GM06990 (cell line): ENCODE measurements at regions not wholly inside any gene's neighbourhood (a gene's known extent, or its start where the extent isn't known, plus 50 kb on each side); places are given as distances from the start of the nearest gene placed in this dataset.

Experiments used
- DNase-seq: peaks from one replicate; pipeline ENCODE4 v3.0.0-alpha.2; 2011; ENCODE audit not compliant: insufficient read length; ENCODE audit errors: extremely low read depth
- H3K27me3 ChIP-seq: replicated peaks from 2 replicates; pipeline ENCODE4 v1.6.0; 2011; ENCODE audit warnings: low read length; ENCODE audit not compliant: control insufficient read depth, insufficient read depth
- H3K36me3 ChIP-seq: 2 replicates; pipeline ENCODE4 v1.5.1; 2011; ENCODE audit warnings: low read length; ENCODE audit not compliant: control insufficient read depth, insufficient read depth
- H3K4me3 ChIP-seq: replicated peaks from 2 replicates; pipeline ENCODE4 v1.5.1; 2011; ENCODE audit warnings: low read depth, mild to moderate bottlenecking, control low read depth, low read length
- CTCF ChIP-seq: IDR thresholded peaks from 2 replicates; pipeline ENCODE4 v1.5.1; 2011; ENCODE audit warnings: low read length, control low read depth, mild to moderate bottlenecking, inconsistent platforms; ENCODE audit not compliant: insufficient read depth, poor library complexity, severe bottlenecking

GRCh38 chr7:115081772-115082171 lies 159.9 kb downstream of the MDFIC start:
- DNase-seq, result no peak
- TF ChIP-seq CTCF, result no peak
- Histone ChIP-seq H3K36me3 (no peaks in the 10 kb centered on the region), H3K4me3 (no peak overlapping the region), H3K27me3 (no peaks in the 10 kb centered on the region)

- H3K4me3 ChIP-seq, result no peak overlapping the region
- H3K36me3 ChIP-seq, result no peaks in the 10 kb centered on the region
- H3K27me3 ChIP-seq, result no peaks in the 10 kb centered on the region
- no peak for DNase-seq
- no peak for TF ChIP-seq CTCF
Measured at GRCh38 chr7:115078851-115079250, 157.0 kb downstream of the MDFIC start.

- no peak for TF ChIP-seq CTCF
- Histone ChIP-seq H3K4me3 (no peak overlapping the region), H3K27me3 (no peaks in the 10 kb centered on the region), H3K36me3 (no peaks in the 10 kb centered on the region)
- no peak for DNase-seq
Measured at GRCh38 chr7:115078386-115078785, 156.5 kb downstream of the MDFIC start.

GRCh38 chr7:115070311-115070710 lies 148.4 kb downstream of the MDFIC start:
- no peaks in the 10 kb centered on the region for H3K36me3 ChIP-seq
- no peak overlapping the region for H3K4me3 ChIP-seq
- no peak for TF ChIP-seq CTCF
- H3K27me3 ChIP-seq, result no peaks in the 10 kb centered on the region
- no peak for DNase-seq
